ENCODE measurements at regions not wholly inside any gene's neighbourhood (a gene's known extent, or its start where the extent isn't known, plus 50 kb on each side); places are given as distances from the start of the nearest gene placed in this dataset.

DNA sequence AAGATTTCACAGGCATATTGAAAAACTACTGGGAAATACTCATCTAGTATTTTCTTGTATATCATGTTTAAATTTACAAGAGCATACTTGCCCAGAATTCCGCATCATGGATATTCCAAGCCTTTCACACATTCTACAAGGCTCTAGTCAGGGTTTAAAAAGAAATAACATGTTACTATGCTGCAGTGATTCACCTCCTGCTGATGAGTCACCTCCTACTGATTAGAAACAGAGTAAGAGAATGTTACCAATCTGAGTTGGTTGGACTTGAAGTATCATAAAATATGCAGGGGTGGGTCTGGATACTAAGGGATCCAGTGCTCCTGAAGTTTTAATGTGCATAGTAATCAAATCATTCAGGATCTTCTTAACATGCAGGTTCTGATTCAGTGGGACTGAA lies 192.0 kb upstream of the ANK2 start:
- TF ChIP-seq, protein P1, sequence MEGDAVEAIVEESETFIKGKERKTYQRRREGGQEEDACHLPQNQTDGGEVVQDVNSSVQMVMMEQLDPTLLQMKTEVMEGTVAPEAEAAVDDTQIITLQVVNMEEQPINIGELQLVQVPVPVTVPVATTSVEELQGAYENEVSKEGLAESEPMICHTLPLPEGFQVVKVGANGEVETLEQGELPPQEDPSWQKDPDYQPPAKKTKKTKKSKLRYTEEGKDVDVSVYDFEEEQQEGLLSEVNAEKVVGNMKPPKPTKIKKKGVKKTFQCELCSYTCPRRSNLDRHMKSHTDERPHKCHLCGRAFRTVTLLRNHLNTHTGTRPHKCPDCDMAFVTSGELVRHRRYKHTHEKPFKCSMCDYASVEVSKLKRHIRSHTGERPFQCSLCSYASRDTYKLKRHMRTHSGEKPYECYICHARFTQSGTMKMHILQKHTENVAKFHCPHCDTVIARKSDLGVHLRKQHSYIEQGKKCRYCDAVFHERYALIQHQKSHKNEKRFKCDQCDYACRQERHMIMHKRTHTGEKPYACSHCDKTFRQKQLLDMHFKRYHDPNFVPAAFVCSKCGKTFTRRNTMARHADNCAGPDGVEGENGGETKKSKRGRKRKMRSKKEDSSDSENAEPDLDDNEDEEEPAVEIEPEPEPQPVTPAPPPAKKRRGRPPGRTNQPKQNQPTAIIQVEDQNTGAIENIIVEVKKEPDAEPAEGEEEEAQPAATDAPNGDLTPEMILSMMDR (IDR thresholded peaks at IDR 0.05), result no peak
- no peak for TF ChIP-seq POLR2A (IDR thresholded peaks at IDR 0.05)
